Heart left ventricle (tissue), 16 donors: ENCODE measurements at regions not wholly inside any gene's neighbourhood (a gene's known extent, or its start where the extent isn't known, plus 50 kb on each side); places are given as distances from the start of the nearest gene placed in this dataset.

Source experiments
- ATAC-seq, 4 donors: fragments of 200-7000 bp; cut with Tn5 transposase; one replicate each; pipeline ENCODE4 v1.9.1; 2020 to 2022; ENCODE audit warnings: moderate library complexity in 4 of 4, mild to moderate bottlenecking in 3 of 4, moderate number of reproducible peaks in 1 of 4
- DNase-seq, 5 donors: peaks; one replicate each; pipeline ENCODE4 v3.0.0-alpha.2; 2020
- H3K27ac ChIP-seq, 12 donors: fragments of 200-600 bp; sonication (generic) in 4 of 12; one replicate each; pipeline versions ENCODE4 v1.5.0 to v1.8.0; 2016 to 2022; ENCODE audit warnings: mild to moderate bottlenecking in 2 of 12
- H3K27me3 ChIP-seq, 9 donors: fragments of 200-600 bp; sonication (generic) in 2 of 9; one replicate each; pipeline versions ENCODE4 v1.5.1 to v1.8.0; 2016 to 2022; ENCODE audit warnings: mild to moderate bottlenecking in 3 of 9
- H3K36me3 ChIP-seq, 9 donors: fragments of 200-600 bp; sonication (generic) in 2 of 9; one replicate each; pipeline versions ENCODE4 v1.5.0 to v1.8.0; 2018 to 2022; ENCODE audit warnings: mild to moderate bottlenecking in 2 of 9
- H3K4me1 ChIP-seq, 12 donors: fragments of 200-600 bp; sonication (generic) in 4 of 12; one replicate each; pipeline versions ENCODE4 v1.5.0 to v1.8.0; 2016 to 2022; ENCODE audit warnings: mild to moderate bottlenecking in 3 of 12
- H3K4me3 ChIP-seq, 12 donors: fragments of 200-600 bp; sonication (generic) in 4 of 12; one replicate each; pipeline versions ENCODE4 v1.5.0 to v1.8.0; 2017 to 2022; ENCODE audit warnings: mild to moderate bottlenecking in 9 of 12, moderate library complexity in 4 of 12
- H3K9me3 ChIP-seq, 12 donors: fragments of 200-600 bp; sonication (generic) in 4 of 12; one replicate each; pipeline versions ENCODE4 v1.5.0 to v1.8.0; 2016 to 2022; ENCODE audit warnings: mild to moderate bottlenecking in 1 of 12
- CTCF ChIP-seq, 12 donors: fragments of 200-600 bp; sonication (generic) in 4 of 12; IDR thresholded peaks; one replicate each; pipeline versions ENCODE4 v1.5.0 to v1.8.0; 2018 to 2022; ENCODE audit warnings: antibody characterized with exemption in 12 of 12, mild to moderate bottlenecking in 5 of 12
- POLR2A ChIP-seq, 2 donors: fragments of 450-650 bp; IDR thresholded peaks; one replicate each; pipeline ENCODE4 v1.6.1; 2017; ENCODE audit warnings: antibody characterized with exemption in 2 of 2, mild to moderate bottlenecking in 2 of 2, moderate library complexity in 2 of 2
- WGBS, 4 donors: extraction: QIAGEN DNeasy Blood & Tissue Kit in 2 of 4; methylation state at CpG; one replicate each; pipeline versions ENCODE4 v1.1.5 to v1.1.7; 2013 to 2018; 5-methylcytosine and 5-hydroxymethylcytosine counted together
- intact Hi-C, 10 donors: fragments of 100-400 bp; cut with DNase I; formaldehyde crosslinking; loops; one replicate each; pipeline versions ENCODE4 v1.11.1 to v1.14.2; 2022
- donor health status: ischemic (EF 13 %, LVEDD 7.1; RV severe dilation, severe dysfunction).
- donor health status: healthy with polysubstance abuse.
- donor health status: DM: no; HTN: yes; CAD: no.
- donor health status: DM: no; HTN: no; CAD: no.
- donor health status: ischemic (EF 25% LVEDD 6.9; RV normal size, moderate dysfunction).
- donor health status: ischemic (EF 25% LVEDD 5.7; RV mildly dilated, moderate dysfunction).
- donor health status: healthy.
- donor health status: DM: yes; HTN: yes; CAD: no.
- donor health status: ischemic (EF 35%, LVEDD 5.7; RV mildly dilated, moderate dysfunction).
- donor health status: nonischemic (EF 11% LVEDD 7.7; RV severe dilation, severe dysfunction).
- donor health status: DM: yes; HTN: yes; CAD: no.
- donor health status: PGD.
- donor health status: ischemic (EF 29% LVEDD 5.4; RV normal size, mild dysfunction).
- donor health status: nonischemic (EF 23%, LVEDD 6.1; RV moderate dilation, normal function).

- Histone ChIP-seq H3K4me1 (no peaks in the 10 kb centered on the region), H3K9me3 (no peaks in the 10 kb centered on the region), H3K27me3 (no peaks in the 10 kb centered on the region), H3K4me3 (no peak overlapping the region), H3K27ac (no peak overlapping the region), H3K36me3 (no peaks in the 10 kb centered on the region)
- DNase-seq (no peak), ATAC-seq (peak in 1 of 4 donors; percentile 65)
- intact Hi-C loops, result no loop called here
- TF ChIP-seq CTCF (IDR thresholded peaks at IDR 0.05) (no peak), POLR2A (IDR thresholded peaks at IDR 0.05) (no peak)
- WGBS, 4 donors, result 26 to 47% (median 32%) methylated on average over 2 of the region's 2 CpGs
Measured at GRCh38 chr14:49052521-49052920, 533.7 kb downstream of the RPS29 start.

GRCh38 chr14:49051328-49052060, 534.7 kb downstream of the RPS29 start:
- no peak overlapping the region for H3K4me3 ChIP-seq
- no peak overlapping the region for H3K27ac ChIP-seq
- H3K4me1 ChIP-seq, result no peaks in the 10 kb centered on the region
- no peaks in the 10 kb centered on the region for H3K27me3 ChIP-seq
- WGBS, 4 donors, result 71 to 80% (median 74%) methylated on average over 4 of the region's 4 CpGs
- H3K9me3 ChIP-seq, result no peaks in the 10 kb centered on the region
- no peak for TF ChIP-seq POLR2A (IDR thresholded peaks at IDR 0.05)
- DNase-seq, result no peak
- H3K36me3 ChIP-seq, result no peaks in the 10 kb centered on the region
- ATAC-seq, result no peak
- intact Hi-C loops, result no loop called here

GRCh38 chr14:49050822-49051221, 535.4 kb downstream of the RPS29 start:
- Histone ChIP-seq H3K9me3 (no peaks in the 10 kb centered on the region), H3K36me3 (no peaks in the 10 kb centered on the region), H3K4me3 (no peak overlapping the region), H3K4me1 (no peaks in the 10 kb centered on the region), H3K27me3 (no peaks in the 10 kb centered on the region), H3K27ac (no peak overlapping the region)
- DNase-seq (no peak), ATAC-seq (no peak)
- intact Hi-C loops, result no loop called here
- 30 to 55% (median 46%) methylated on average over 2 of the region's 2 CpGs for WGBS, 4 donors
- TF ChIP-seq POLR2A (IDR thresholded peaks at IDR 0.05) (no peak), CTCF (IDR thresholded peaks at IDR 0.05) (no peak)

- no peaks in the 10 kb centered on the region for H3K36me3 ChIP-seq
- H3K4me3 ChIP-seq, result no peak overlapping the region
- intact Hi-C loops, result no loop called here
- no peaks in the 10 kb centered on the region for H3K4me1 ChIP-seq
- no peaks in the 10 kb centered on the region for H3K27me3 ChIP-seq
- H3K27ac ChIP-seq, result no peak overlapping the region
- DNase-seq (no peak), ATAC-seq (no peak)
- H3K9me3 ChIP-seq, result no peaks in the 10 kb centered on the region
- no peak for TF ChIP-seq POLR2A (IDR thresholded peaks at IDR 0.05)
- TF ChIP-seq CTCF (IDR thresholded peaks at IDR 0.05), result no peak
Measured at GRCh38 chr14:49049711-49050110, 536.5 kb downstream of the RPS29 start.

GRCh38 chr14:49044981-49045380, 541.2 kb downstream of the RPS29 start:
- Histone ChIP-seq H3K27ac (no peak overlapping the region), H3K4me3 (no peak overlapping the region), H3K4me1 (no peaks in the 10 kb centered on the region), H3K9me3 (no peaks in the 10 kb centered on the region), H3K27me3 (no peaks in the 10 kb centered on the region), H3K36me3 (no peaks in the 10 kb centered on the region)
- 82 to 87% (median 85%) methylated on average over 2 of the region's 2 CpGs for WGBS, 4 donors
- intact Hi-C loops, result no loop called here
- no peak for TF ChIP-seq CTCF (IDR thresholded peaks at IDR 0.05)
- TF ChIP-seq POLR2A (IDR thresholded peaks at IDR 0.05), result no peak
- no peak for DNase-seq
- ATAC-seq, result no peak
